ENCODE measurements at regions not wholly inside any gene's neighbourhood (a gene's known extent, or its start where the extent isn't known, plus 50 kb on each side); places are given as distances from the start of the nearest gene placed in this dataset.

DNA sequence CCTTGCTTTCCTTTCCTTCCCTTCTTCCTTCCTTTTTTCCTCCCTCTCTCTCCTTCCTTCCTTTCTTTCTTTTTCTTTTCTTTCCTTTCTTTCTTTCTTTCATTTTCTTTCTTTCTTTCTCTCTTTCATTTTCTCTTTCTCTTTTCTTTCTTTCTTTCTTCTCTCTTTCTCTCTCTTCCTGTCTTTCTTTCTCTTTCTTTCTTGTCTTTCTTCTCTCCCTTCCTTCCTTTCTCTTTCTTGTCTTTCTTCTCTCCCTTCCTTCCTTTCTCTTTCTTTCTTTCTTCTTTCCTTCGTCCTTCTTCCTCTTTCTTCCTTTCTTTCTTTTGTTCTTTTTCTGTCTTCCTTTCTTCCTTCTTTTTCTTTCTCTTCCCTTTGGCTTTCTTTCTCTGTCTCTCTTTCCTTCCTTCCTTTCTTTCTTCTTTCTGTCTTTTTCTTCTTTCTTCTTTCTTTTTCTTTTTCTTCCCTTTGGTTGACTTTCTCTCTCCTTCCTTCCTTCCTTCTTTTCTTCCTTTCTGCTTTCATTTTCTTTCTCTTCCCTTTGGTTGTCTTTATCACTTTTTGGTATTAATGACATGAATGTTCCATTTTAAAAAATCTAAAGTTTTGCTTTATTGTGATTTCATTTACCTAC lies 496.4 kb upstream of the CBLB start:
- no peak for DNase-seq

GRCh38 chr3:106366352-106366751 lies 497.5 kb upstream of the CBLB start:
- no peak for DNase-seq

- no peak for DNase-seq
Observed at GRCh38 chr3:106367496-106367895, 498.7 kb upstream of the CBLB start.

DNA sequence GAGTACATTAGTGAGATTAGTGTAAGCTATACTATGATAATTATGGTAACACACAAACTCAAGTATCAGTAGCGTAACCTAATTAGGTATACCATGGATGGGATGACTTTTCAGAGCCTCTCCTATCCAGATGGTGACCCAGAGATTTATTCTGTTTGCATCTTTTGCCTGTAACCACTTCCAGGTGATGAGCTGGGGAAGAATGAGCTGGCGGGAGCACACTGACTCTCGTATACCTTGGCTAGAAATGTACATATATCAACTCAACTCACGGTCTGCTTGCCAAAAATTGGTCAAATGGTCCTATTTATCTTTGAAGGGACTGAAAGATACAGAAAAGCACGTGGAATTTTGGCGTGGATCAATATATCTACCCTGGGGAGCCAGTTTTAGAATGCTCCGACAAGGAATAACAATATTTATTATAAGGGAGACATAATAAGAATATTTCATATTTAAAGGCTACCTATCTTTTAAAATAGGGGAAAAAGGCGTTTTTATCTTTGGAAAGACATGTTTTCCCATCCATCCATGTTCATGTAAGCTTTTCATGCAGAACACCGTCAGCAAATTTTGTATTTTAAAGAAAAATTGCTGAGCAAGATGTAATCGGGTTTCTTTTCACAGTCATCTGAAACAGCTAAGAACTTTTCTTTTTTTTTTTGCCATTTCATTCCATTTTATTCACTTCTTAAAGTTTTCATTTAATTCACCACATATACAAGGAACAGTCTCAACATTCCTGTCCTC lies 502.6 kb upstream of the CBLB start:
- DNase-seq = no peak

DNA sequence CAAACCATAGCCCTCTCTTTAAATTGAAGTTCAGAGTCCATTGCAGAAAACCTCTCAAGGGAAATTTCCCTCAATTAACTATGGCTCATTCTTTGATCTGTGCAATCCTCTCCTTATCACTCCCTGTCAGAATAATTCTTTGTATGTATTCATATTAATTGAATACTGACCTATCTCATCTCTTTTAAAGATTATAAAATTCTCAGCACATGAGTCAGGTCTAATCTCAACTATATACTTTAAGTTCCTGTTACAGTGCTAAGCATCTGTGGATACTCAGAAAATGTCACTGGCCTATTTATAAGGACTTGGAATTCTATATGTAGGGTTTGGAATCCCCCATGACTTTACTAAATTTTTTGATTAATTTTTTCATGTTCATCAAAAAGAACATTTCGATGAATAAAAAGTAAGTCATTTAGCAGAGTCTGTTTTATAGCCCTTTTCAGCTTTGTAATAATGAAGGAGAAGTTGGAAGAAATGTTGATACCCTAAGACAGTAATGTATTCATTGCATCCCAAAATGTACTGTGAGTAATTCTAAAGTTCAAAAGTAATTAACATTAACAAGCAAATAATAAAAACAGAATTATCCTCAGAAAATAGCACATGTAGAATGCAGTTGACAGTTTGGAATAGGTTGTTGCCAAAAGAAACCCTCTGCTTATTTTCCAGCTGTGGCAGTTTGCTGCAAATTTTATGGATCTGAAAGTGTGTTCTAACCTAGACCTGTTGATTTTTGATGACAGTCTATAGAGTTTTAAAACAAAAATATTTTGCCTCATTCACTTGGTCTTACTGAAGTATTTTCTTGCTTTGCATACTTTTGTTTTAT lies 503.4 kb upstream of the CBLB start:
- no peak for DNase-seq

DNA sequence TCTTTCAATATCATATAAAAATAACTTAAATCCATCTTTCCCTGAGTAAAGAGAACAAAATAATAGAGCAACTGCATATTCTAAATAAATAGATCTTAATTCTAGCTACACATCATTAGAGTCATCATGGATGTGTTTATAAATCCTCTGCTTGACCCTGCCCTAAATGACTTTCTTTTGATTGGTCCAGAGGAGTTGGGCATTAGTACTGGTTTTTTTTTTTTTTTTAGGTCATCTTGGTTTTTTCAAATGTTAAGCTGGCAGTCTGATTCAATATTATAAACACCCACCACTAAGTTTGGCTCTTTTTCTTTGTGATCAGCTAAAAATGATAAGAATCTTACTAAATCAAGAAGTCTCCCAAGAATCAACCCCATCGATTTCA lies 504.0 kb upstream of the CBLB start:
- DNase-seq = no peak

- DNase-seq = no peak
Observed at GRCh38 chr3:106376016-106376570, 507.3 kb upstream of the CBLB start.

- DNase-seq = no peak
Observed at GRCh38 chr3:106379251-106379750, 510.5 kb upstream of the CBLB start.

DNA sequence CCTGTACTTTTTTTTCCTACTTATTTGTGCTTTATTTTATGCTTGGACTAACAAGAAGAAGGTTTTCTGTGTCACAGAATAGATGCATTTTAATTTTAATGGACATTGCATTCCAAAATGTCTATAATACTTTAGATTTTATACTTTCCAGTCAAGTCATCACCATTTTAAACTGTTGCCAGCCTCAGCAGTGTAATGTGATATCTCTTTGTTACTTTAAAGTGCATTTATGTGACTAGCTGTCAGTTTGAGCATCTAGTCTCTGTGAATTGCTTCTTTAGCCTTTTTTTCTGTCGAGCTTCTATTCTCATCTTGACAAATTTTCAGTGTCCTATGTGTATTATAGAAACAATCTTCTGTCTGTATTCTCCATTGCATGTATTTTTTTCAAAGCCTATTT lies 511.4 kb upstream of the CBLB start:
- DNase-seq = no peak

GRCh38 chr3:106381286-106381938 lies 512.6 kb upstream of the CBLB start:
- no peak for DNase-seq

DNA sequence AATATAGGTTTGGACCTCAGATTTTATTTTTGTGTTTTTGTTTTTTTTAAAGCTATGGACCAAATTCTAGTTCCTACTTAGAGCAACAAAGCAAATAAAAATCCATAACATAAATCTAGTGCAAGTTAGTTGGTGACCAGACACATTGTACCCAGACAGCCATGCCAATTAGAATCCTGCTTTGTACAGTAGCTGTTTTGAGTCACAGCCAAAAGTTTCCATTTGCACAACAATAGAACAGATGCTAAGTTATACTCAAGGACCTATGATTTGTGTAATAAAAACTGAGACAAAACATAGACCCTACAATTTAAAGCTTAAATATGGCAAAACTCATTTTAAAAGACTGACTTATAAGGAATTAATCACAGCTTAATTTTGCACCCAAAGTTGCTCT lies 513.1 kb upstream of the CBLB start:
- no peak for DNase-seq

GRCh38 chr3:106386050-106386449 lies 517.2 kb upstream of the CBLB start:
- DNase-seq = no peak

DNA sequence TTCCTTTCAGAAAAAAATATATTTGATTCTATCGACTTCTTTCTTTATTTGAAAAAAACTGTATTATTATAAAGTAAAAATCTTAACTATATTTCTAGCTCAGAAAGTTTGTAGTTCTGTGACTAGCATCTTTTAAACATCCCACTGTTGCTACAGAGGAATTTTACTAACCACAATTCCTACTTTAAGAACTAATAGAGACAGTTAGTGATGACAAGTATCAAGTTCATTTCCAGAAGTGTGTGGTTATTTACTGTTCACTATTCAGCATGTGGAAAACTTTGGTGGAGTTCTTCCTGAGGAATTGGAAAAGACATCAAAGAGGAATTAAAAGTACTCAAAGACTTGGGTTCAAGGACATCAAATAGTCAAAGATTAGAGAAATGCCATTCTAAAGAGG lies 524.1 kb upstream of the CBLB start:
- no peak for DNase-seq

- DNase-seq = no peak
Observed at GRCh38 chr3:106397006-106397405, 528.2 kb upstream of the CBLB start.

DNA sequence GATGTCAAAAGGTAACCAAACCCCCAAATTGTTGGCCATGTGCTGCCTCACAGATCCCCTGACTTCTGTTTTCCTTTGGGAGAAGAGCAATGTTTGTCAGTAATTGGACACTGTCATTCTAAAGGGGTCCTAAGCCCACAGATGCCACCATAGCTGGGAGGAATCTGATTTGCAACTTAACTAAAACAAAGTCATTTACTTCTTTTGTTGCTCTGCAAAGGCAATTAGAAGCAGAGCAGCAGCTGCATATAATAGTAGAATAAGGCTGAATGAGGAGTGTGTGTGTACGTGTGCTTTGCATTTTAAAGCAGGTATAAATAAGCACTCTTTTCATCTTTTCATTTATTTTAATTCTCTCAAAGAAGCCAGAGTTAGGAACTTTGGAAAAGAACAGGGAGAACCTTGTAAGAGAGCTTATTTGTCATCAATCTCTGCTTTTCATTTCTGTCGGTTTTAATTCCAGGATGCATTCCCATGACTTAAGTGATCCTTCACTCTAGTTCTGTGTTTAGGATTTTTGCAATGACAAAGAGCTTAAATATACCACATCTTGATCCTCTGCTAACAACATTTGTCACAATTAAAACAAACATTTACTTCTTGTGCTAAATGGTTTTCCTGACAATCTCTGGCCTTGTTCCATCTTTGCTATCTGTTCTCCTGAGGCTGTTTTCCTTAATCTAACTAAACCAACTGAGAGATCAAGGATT lies 530.2 kb upstream of the CBLB start:
- no peak for DNase-seq

- DNase-seq = no peak
Observed at GRCh38 chr3:106399761-106400160, 530.9 kb upstream of the CBLB start.

GRCh38 chr3:106401666-106402490 lies 533.1 kb upstream of the CBLB start:
- DNase-seq = no peak

GRCh38 chr3:106403371-106404145 lies 534.7 kb upstream of the CBLB start:
- DNase-seq = no peak

DNA sequence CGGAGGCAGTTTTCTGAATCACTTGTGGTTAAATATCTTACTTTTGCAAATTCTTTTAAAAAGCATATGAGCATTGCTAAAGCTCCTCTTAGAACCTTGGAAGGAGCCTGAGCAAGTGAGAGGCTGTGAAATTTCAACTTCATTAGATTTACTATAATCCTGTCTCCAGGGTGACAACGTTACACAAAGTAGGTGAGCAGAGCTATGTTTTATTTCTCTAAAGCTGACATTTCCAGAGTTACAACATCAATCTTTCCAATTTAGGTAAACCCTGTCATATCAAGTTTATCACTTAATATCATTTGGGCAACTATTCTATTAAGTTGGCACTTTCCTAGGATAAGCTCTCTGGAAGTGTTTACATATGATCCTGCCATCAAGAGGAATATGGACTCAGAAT lies 544.9 kb upstream of the CBLB start:
- no peak for DNase-seq

GRCh38 chr3:106420628-106421027 lies 551.8 kb upstream of the CBLB start:
- no peak for DNase-seq

- DNase-seq = no peak
Observed at GRCh38 chr3:106421426-106421825, 552.6 kb upstream of the CBLB start.
